Testis (tissue), 2 donors: ENCODE measurements at regions not wholly inside any gene's neighbourhood (a gene's known extent, or its start where the extent isn't known, plus 50 kb on each side); places are given as distances from the start of the nearest gene placed in this dataset.

Source experiments
- DNase-seq: peaks from one replicate; pipeline ENCODE4 v3.0.0-alpha.2; 2019
- H3K27ac ChIP-seq, 2 donors: fragments of 200-600 bp; sonication (generic); one replicate each; pipeline ENCODE4 v1.5.1; 2019
- H3K27me3 ChIP-seq: fragments of 200-600 bp; sonication (generic); one replicate; pipeline ENCODE4 v1.5.1; 2019
- H3K36me3 ChIP-seq: fragments of 200-600 bp; sonication (generic); one replicate; pipeline ENCODE4 v1.5.1; 2017; ENCODE audit warnings: low read depth; ENCODE audit errors: missing control alignments
- H3K4me1 ChIP-seq: fragments of 200-600 bp; sonication (generic); one replicate; pipeline ENCODE4 v1.5.1; 2019
- H3K4me3 ChIP-seq, 2 donors: fragments of 200-600 bp; sonication (generic); one replicate each; pipeline ENCODE4 v1.5.1; 2017 to 2019
- H3K9me3 ChIP-seq: fragments of 200-600 bp; sonication (generic); one replicate; pipeline ENCODE4 v1.5.1; 2017
- CTCF ChIP-seq, 3 experiments: fragments of 450-650 bp in 2 of 3; fragments of 200-600 bp in 1 of 3; sonication (generic) in 1 of 3; IDR thresholded peaks; one replicate each; pipeline ENCODE4 v1.5.1; 2016 to 2019; ENCODE audit warnings: antibody characterized with exemption in 3 of 3, mild to moderate bottlenecking in 2 of 3, moderate library complexity in 1 of 3
- POLR2A ChIP-seq: fragments of 450-650 bp; IDR thresholded peaks from one replicate; pipeline ENCODE4 v1.6.1; 2017; ENCODE audit warnings: antibody characterized with exemption, mild to moderate bottlenecking, moderate library complexity
- WGBS, 2 donors: methylation state at CpG; one replicate each; pipeline ENCODE4 v1.1.5; 2018; 5-methylcytosine and 5-hydroxymethylcytosine counted together
- intact Hi-C: fragments of 100-400 bp; cut with DNase I; formaldehyde crosslinking; loops from one replicate; pipeline ENCODE4 v1.15.1; 2023; ENCODE audit warnings: low total_unique reads

- intact Hi-C loops, result no loop called here
- WGBS, 2 donors, result 65 to 75% methylated on average over 3 of the region's 3 CpGs
- H3K27ac ChIP-seq, result no peak overlapping the region
- TF ChIP-seq POLR2A, result no peak
- no peak for TF ChIP-seq CTCF (IDR thresholded peaks at IDR 0.05)
- no peak overlapping the region for H3K4me3 ChIP-seq
- DNase-seq, result no peak
- no peaks in the 10 kb centered on the region for H3K36me3 ChIP-seq
- H3K27me3 ChIP-seq, result no peaks in the 10 kb centered on the region
- H3K9me3 ChIP-seq, result no peaks in the 10 kb centered on the region
- H3K4me1 ChIP-seq, result no peaks in the 10 kb centered on the region
These were observed 1542.2 kb downstream of the LRRC4C start for GRCh38 chr11:39917256-39917655.

- no peak for DNase-seq
- intact Hi-C loops, result no loop called here
- TF ChIP-seq POLR2A (no peak), CTCF (IDR thresholded peaks at IDR 0.05) (no peak)
- no peaks in the 10 kb centered on the region for H3K36me3 ChIP-seq
- H3K9me3 ChIP-seq, result no peaks in the 10 kb centered on the region
- no peaks in the 10 kb centered on the region for H3K27me3 ChIP-seq
- no peak overlapping the region for H3K27ac ChIP-seq
- H3K4me1 ChIP-seq, result no peaks in the 10 kb centered on the region
- H3K4me3 ChIP-seq, result no peak overlapping the region
These were observed 1549.4 kb downstream of the LRRC4C start for GRCh38 chr11:39910087-39910486.

DNA sequence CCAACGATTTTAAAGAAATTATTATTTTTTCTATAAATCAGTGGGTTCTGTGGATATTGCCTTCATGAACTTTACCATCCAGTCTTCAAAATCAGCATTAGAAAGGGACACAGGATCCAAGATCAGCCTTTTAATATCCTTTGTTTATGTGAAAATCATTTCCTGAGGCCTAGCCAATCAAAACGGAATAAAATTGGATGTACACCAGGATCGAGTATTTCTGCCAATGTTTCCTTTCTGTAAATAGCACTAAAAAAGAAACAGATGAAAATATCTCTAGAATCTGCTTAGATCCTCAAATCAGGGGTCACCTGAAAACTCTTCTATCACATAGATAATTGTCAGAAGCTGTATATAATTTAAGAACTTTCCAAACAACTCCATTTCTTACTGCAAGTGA is 1598.5 kb downstream of the LRRC4C start:
- Histone ChIP-seq H3K27me3 (no peaks in the 10 kb centered on the region), H3K4me1 (no peaks in the 10 kb centered on the region), H3K4me3 (no peak overlapping the region), H3K27ac (no peak overlapping the region), H3K36me3 (no peaks in the 10 kb centered on the region), H3K9me3 (no peaks in the 10 kb centered on the region)
- intact Hi-C loops, result no loop called here
- DNase-seq, result no peak
- no peak for TF ChIP-seq POLR2A
- no peak for TF ChIP-seq CTCF (IDR thresholded peaks at IDR 0.05)
- WGBS, 2 donors, result 41 to 42% methylated on average over 3 of the region's 3 CpGs

- no peaks in the 10 kb centered on the region for H3K9me3 ChIP-seq
- no peaks in the 10 kb centered on the region for H3K36me3 ChIP-seq
- H3K27me3 ChIP-seq, result no peaks in the 10 kb centered on the region
- TF ChIP-seq CTCF (IDR thresholded peaks at IDR 0.05) (no peak), POLR2A (no peak)
- no peak overlapping the region for H3K4me3 ChIP-seq
- WGBS, 2 donors, result 19 to 34% methylated on average over 2 of the region's 2 CpGs
- intact Hi-C loops, result no loop called here
- no peaks in the 10 kb centered on the region for H3K4me1 ChIP-seq
- no peak overlapping the region for H3K27ac ChIP-seq
- DNase-seq, result peak; percentile 16
These were observed 1642.2 kb downstream of the LRRC4C start for GRCh38 chr11:39817241-39817640.

GRCh38 chr11:39810358-39810757 is 1649.1 kb downstream of the LRRC4C start:
- 65 to 77% methylated on average over 4 of the region's 4 CpGs for WGBS, 2 donors
- H3K4me1 ChIP-seq, result no peaks in the 10 kb centered on the region
- H3K27me3 ChIP-seq, result no peaks in the 10 kb centered on the region
- H3K9me3 ChIP-seq, result no peaks in the 10 kb centered on the region
- intact Hi-C loops, result no loop called here
- TF ChIP-seq CTCF (IDR thresholded peaks at IDR 0.05) (no peak), POLR2A (no peak)
- no peaks in the 10 kb centered on the region for H3K36me3 ChIP-seq
- no peak overlapping the region for H3K27ac ChIP-seq
- H3K4me3 ChIP-seq, result no peak overlapping the region
- DNase-seq, result no peak
